Skeletal muscle cell (primary cell): ENCODE measurements at regions not wholly inside any gene's neighbourhood (a gene's known extent, or its start where the extent isn't known, plus 50 kb on each side); places are given as distances from the start of the nearest gene placed in this dataset.

Experiments used
- DNase-seq: peaks from one replicate; pipeline ENCODE4 v3.0.0-alpha.2; 2010; ENCODE audit warnings: low read depth
- H3K4me3 ChIP-seq: 2 replicates; pipeline ENCODE4 v1.5.1; 2011; ENCODE audit warnings: low read depth, mild to moderate bottlenecking, control low read depth, low read length, moderate library complexity

GRCh38 chr22:49203859-49204598, 623.6 kb downstream of the BRD1 start:
- no peak overlapping the region for H3K4me3 ChIP-seq
- no peak for DNase-seq

- no peak overlapping the region for H3K4me3 ChIP-seq
- DNase-seq: no peak
Measured at GRCh38 chr22:49203091-49203858, 624.4 kb downstream of the BRD1 start.

- no peak overlapping the region for H3K4me3 ChIP-seq
- no peak for DNase-seq
Measured at GRCh38 chr22:49202226-49202625, 625.4 kb downstream of the BRD1 start.

GRCh38 chr22:49201046-49201970, 626.4 kb downstream of the BRD1 start:
- H3K4me3 ChIP-seq: no peak overlapping the region
- DNase-seq: no peak

- no peak overlapping the region for H3K4me3 ChIP-seq
- DNase-seq: no peak
Measured at GRCh38 chr22:49199224-49199623, 628.4 kb downstream of the BRD1 start.

GRCh38 chr22:49198705-49199084, 629.0 kb downstream of the BRD1 start:
- no peak for DNase-seq

GRCh38 chr22:49197986-49198704, 629.5 kb downstream of the BRD1 start:
- H3K4me3 ChIP-seq: no peak overlapping the region
- DNase-seq: no peak

More at GRCh38 chr22:49198705-49199084, 629.0 kb downstream of the BRD1 start:
- no peak overlapping the region for H3K4me3 ChIP-seq

- H3K4me3 ChIP-seq: no peak overlapping the region
- DNase-seq: no peak
Measured at GRCh38 chr22:49197505-49197904, 630.2 kb downstream of the BRD1 start.

GRCh38 chr22:49196046-49196511, 631.6 kb downstream of the BRD1 start:
- no peak for DNase-seq
- H3K4me3 ChIP-seq: no peak overlapping the region

- DNase-seq: no peak
- no peak overlapping the region for H3K4me3 ChIP-seq
Measured at GRCh38 chr22:49195636-49196035, 632.0 kb downstream of the BRD1 start.

GRCh38 chr22:49193901-49194465, 633.7 kb downstream of the BRD1 start:
- no peak for DNase-seq
- H3K4me3 ChIP-seq: no peak overlapping the region

GRCh38 chr22:49193348-49193747, 634.3 kb downstream of the BRD1 start:
- no peak overlapping the region for H3K4me3 ChIP-seq
- no peak for DNase-seq

GRCh38 chr22:49192857-49193250, 634.8 kb downstream of the BRD1 start:
- H3K4me3 ChIP-seq: no peak overlapping the region
- DNase-seq: no peak

GRCh38 chr22:49192180-49192856, 635.4 kb downstream of the BRD1 start:
- no peak overlapping the region for H3K4me3 ChIP-seq
- DNase-seq: no peak

GRCh38 chr22:49191506-49191980, 636.1 kb downstream of the BRD1 start:
- DNase-seq: no peak
- H3K4me3 ChIP-seq: no peak overlapping the region

GRCh38 chr22:49190816-49191505, 636.7 kb downstream of the BRD1 start:
- no peak for DNase-seq

GRCh38 chr22:49189871-49190270, 637.8 kb downstream of the BRD1 start:
- no peak for DNase-seq
- H3K4me3 ChIP-seq: no peak overlapping the region

More at GRCh38 chr22:49190816-49191505, 636.7 kb downstream of the BRD1 start:
- H3K4me3 ChIP-seq: no peak overlapping the region

GRCh38 chr22:49188591-49188990, 639.1 kb downstream of the BRD1 start:
- H3K4me3 ChIP-seq: no peak overlapping the region
- no peak for DNase-seq
